HUES64 (cell line): ENCODE measurements at regions not wholly inside any gene's neighbourhood (a gene's known extent, or its start where the extent isn't known, plus 50 kb on each side); places are given as distances from the start of the nearest gene placed in this dataset.
"Not testable (repeated sequence)": the region's sequence is repeated elsewhere in the genome, so short reads cannot be mapped to it uniquely, and the experiment has no call there.

Experiments used
- H3K27ac ChIP-seq: 2 replicates; pipeline ENCODE4 v1.7.0; 2013; ENCODE audit warnings: low read depth, low read length, inconsistent platforms
- H3K27me3 ChIP-seq: 2 replicates; pipeline ENCODE4 v1.6.1; 2013; ENCODE audit warnings: mild to moderate bottlenecking, low read length; ENCODE audit not compliant: insufficient read depth
- H3K36me3 ChIP-seq: 2 replicates; pipeline ENCODE4 v1.6.1; 2013; ENCODE audit warnings: mild to moderate bottlenecking, low read length; ENCODE audit not compliant: insufficient read depth
- H3K4me1 ChIP-seq: 2 replicates; pipeline ENCODE4 v1.6.1; 2013; ENCODE audit warnings: mild to moderate bottlenecking, low read length, moderate library complexity; ENCODE audit not compliant: insufficient read depth
- H3K4me3 ChIP-seq: 2 replicates; pipeline ENCODE4 v1.5.1; 2013; ENCODE audit warnings: mild to moderate bottlenecking, low read length, moderate library complexity
- H3K9ac ChIP-seq: 2 replicates; pipeline ENCODE4 v1.6.1; 2013; ENCODE audit warnings: mild to moderate bottlenecking, low read depth, low read length
- H3K9me3 ChIP-seq: 2 replicates; pipeline ENCODE4 v1.6.1; 2013; ENCODE audit warnings: low read depth, low read length; ENCODE audit not compliant: insufficient read depth
- WGBS: fragments of 150-250, 120-280 bp; methylation state at CpG from one replicate; pipeline ENCODE4 v1.1.7; 2013; ENCODE audit warnings: missing lambda C conversion rate; 5-methylcytosine and 5-hydroxymethylcytosine counted together

DNA sequence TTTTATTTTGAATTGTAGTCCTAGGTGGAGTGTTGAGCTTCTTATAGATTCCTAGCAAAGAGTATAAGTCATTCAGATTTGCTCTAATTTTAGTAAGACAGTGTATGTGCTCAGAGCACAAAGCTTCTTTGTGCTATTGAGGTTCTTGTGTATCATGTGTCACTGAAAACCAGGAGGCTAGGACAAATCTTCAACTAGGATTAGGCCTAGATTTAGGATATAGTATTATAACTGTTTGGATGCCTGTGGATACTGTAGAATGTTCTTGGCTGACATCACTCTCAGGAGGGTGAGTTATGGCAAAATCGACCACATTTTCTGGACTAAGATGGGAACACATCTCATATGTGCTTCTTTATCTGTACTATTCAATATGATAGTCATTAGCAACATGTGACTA is 86.5 kb downstream of the DHRS2 start:
- 54% methylated on average over 1 of the region's 1 CpG for WGBS
- Histone ChIP-seq H3K9me3 (no peaks in the 10 kb centered on the region), H3K4me3 (no peak overlapping the region), H3K4me1 (no peaks in the 10 kb centered on the region; the same call in 1 of the 2 replicates), H3K36me3 (no peaks in the 10 kb centered on the region), H3K27me3 (no peaks in the 10 kb centered on the region), H3K9ac (no peak overlapping the region), H3K27ac (no peak overlapping the region)

DNA sequence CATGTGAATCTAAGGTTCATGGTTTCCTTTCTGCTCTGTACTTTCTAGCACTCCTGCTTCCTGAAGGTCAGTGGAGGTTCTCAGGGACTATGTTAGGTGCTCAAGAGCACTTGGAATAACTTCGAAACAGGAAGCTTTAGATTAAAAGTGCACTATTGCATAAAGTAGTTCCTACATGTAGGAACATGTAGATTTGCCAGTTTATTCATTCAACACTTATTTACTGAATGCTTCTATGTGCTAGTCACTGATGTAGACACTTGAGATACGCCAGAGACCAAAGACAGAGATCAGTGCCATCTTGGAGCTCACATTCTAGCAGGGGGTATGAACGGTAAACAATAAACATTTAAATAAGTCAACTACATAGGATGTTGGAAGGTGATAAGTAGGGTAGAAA is 87.7 kb downstream of the DHRS2 start:
- no peak overlapping the region for H3K4me3 ChIP-seq
- H3K9ac ChIP-seq, result no peak overlapping the region
- no peak overlapping the region for H3K27ac ChIP-seq
- no peaks in the 10 kb centered on the region for H3K36me3 ChIP-seq
- H3K27me3 ChIP-seq, result no peaks in the 10 kb centered on the region
- no peaks in the 10 kb centered on the region; the same call in 1 of the 2 replicates for H3K4me1 ChIP-seq
- 73% methylated on average over 2 of the region's 3 CpGs for WGBS
- no peaks in the 10 kb centered on the region for H3K9me3 ChIP-seq

DNA sequence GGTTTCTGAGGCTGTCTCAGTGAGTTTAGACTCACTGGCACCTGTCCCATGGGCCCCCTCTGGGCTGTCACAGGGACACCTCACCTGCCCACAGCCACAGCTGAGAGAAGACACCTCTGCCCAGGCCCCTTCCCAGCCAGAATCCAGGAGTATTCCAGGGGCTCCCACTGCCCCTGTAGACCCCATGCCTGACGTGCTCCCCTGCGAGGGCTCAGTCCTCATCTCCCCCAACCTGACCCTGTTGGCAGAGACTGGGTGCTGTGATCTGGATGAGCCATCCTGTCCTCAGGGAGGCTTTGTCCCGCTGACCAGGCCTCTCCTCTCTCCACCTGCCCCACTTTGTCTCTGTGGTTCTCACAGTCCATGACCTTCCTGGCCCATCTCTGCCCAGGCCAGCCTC is 89.4 kb downstream of the DHRS2 start:
- Histone ChIP-seq H3K9me3 (no peaks in the 10 kb centered on the region), H3K36me3 (no peaks in the 10 kb centered on the region), H3K4me1 (no peaks in the 10 kb centered on the region; the same call in 1 of the 2 replicates), H3K4me3 (no peak overlapping the region), H3K27ac (no peak overlapping the region), H3K27me3 (no peaks in the 10 kb centered on the region), H3K9ac (no peak overlapping the region)
- WGBS, result 78% methylated on average over 3 of the region's 3 CpGs

DNA sequence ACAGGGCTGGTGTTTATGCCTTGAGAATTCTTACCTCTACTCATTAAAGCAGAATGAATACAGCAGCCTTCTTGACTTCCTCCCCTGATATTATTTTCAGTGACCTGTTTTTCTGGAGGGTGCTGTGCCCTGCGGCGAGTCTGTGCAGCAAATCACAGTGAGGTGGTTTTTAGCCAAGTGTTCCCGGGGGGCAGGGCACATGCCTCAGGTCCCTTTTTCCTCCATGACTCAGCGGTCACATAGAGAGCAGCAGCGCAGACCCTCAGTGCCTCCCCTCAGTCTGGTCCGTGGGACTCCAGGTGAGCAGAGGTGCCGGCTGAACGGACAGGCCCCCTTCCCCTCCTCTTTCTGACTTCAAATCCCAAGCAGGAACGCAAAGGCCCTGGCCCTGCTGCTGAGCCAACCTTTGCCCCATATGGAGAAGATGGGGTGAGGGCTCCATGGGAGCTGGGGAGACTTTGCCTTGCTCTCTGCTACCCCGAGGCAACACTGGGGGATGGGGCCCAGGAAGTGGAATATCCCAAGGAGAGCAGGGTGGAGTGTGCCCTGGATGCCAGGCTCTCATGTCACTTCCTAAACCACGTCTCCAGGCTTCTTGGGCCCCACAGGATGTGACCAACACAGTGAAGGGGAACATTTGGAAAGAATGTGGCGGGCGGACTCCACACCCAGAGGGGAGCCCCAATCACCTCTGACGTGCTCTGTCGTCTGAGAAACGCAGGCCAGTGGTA is 90.0 kb downstream of the DHRS2 start:
- no peaks in the 10 kb centered on the region for H3K27me3 ChIP-seq
- no peak overlapping the region for H3K27ac ChIP-seq
- H3K9me3 ChIP-seq, result no peaks in the 10 kb centered on the region
- H3K9ac ChIP-seq, result no peak overlapping the region
- no peaks in the 10 kb centered on the region; the same call in 1 of the 2 replicates for H3K4me1 ChIP-seq
- 86% methylated on average over 16 of the region's 16 CpGs for WGBS
- no peaks in the 10 kb centered on the region for H3K36me3 ChIP-seq
- no peak overlapping the region for H3K4me3 ChIP-seq

DNA sequence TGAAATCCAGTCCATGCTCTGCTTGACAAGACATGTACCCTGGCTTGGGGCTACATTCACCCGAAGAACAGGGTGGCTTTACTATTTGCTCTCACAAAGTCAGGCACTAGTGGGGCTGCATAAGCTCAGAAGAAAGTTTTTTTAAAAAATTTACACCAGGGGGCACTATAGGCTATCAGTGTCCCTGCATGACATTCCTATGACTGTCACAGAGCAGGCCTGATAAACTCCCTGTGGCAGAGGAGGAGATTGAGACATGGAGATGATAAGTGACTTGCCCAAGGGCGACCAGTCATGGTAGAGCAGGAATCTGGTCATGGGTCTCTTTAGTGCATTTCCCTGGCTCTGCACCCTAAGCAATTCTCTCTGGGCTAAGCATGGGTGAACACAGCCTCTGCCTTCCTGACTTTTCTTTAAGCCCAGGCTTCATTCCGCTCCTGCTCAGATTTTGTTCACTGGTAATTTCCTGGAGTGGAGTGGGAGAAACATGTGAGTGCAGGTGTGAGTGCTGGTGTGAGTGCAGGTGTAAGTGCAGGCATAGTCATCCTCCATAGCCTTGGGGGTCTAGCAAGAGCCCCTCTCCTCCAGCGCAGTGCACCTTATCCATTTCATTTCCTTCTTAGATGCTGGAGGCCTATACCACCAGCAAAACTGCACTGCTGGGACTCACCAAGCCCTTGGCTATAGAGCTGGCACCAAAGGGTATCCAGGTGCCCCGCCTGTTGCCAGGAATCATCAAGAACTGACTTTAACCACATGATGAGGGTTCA is 91.6 kb downstream of the DHRS2 start:
- Histone ChIP-seq H3K27me3 (no peaks in the 10 kb centered on the region), H3K9ac (no peak overlapping the region), H3K9me3 (no peaks in the 10 kb centered on the region), H3K4me1 (no peaks in the 10 kb centered on the region; the same call in 1 of the 2 replicates), H3K4me3 (no peak overlapping the region), H3K27ac (no peak overlapping the region), H3K36me3 (no peaks in the 10 kb centered on the region)
- 82% methylated on average over 5 of the region's 5 CpGs for WGBS

DNA sequence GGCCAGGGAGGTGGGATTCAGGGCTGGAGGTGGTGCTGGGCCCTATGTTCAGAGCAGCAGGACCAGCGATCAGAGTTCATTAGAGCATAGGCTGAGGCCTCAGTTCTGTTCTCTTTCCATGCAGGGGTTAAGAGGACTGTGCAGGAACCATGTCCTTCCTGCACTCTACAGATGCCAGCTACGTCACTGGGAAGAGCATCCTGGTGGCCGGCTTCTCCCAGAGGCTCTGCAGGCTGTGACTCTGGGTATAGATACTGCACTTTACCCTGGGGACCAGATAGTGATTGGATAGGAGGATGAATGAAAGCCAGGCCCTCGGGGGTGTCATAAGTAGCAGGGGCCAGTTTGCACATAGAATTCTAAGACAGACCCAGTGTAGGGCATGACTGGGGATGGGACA is 92.6 kb downstream of the DHRS2 start:
- Histone ChIP-seq H3K9me3 (no peaks in the 10 kb centered on the region), H3K27me3 (no peaks in the 10 kb centered on the region), H3K4me3 (no peak overlapping the region), H3K4me1 (no peaks in the 10 kb centered on the region; the same call in 1 of the 2 replicates), H3K27ac (no peak overlapping the region), H3K9ac (no peak overlapping the region), H3K36me3 (no peaks in the 10 kb centered on the region)
- WGBS, result 72% methylated on average over 4 of the region's 4 CpGs

DNA sequence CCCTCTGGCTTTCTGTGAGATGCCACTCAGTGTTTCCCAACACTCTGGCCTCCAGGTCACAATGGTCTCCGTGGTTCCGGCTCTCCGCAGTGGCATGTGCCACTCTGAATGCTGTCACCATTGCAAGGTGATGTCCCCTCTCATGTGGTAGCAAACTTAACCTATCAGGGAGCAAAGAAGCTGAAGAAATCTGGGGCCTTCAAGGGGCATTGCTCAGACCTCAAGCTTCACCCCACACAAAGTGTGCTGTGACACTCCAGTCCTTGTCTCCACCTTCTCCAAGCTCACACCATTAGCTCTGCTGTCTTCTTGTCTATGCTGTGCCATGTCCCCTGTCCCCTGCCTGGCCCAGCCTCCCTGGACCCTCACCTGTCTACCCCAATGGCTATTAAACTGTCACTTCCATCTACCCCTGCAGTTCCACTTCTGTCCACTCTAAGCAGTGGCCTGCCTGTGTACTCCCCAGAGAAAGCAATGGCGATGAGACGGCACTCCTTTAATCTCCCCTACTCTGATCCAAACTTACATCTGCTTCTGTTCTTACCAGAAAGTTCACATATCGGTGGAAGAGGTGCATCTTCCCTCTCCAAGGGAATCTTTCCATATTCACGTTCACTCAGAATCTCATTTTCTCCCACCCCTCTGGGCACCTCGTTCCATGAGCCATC is 93.7 kb downstream of the DHRS2 start:
- Histone ChIP-seq H3K27me3 (no peaks in the 10 kb centered on the region), H3K4me3 (no peak overlapping the region), H3K27ac (no peak overlapping the region), H3K4me1 (no peaks in the 10 kb centered on the region; the same call in 1 of the 2 replicates), H3K9me3 (peaks cover 9% of the 10 kb centered on the region; the same call in 1 of the 2 replicates), H3K9ac (no peak overlapping the region), H3K36me3 (no peaks in the 10 kb centered on the region)
- WGBS, result 81% methylated on average over 8 of the region's 8 CpGs

DNA sequence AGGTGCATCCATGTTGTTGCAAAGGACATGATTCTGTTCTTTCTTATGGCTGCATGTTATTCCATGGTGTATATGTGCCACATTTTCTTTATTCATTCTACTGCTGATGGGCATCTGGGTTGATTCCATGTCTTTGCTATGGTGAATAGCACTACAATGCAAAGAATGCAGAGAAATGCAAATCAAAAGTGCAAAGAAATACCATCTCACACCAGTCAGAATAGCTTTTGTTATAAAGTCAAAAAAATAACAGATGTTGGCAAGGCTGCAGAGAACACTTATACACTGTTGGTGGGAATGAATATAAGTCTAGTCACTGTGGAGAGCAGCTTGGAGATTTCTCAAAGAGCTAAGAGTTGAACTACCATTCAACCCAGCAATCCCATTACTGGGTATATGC is 99.2 kb downstream of the DHRS2 start:
- H3K4me1 ChIP-seq, result no peaks in the 10 kb centered on the region
- H3K9ac ChIP-seq, result no peak overlapping the region
- peaks cover 26% of the 10 kb centered on the region for H3K9me3 ChIP-seq
- no peaks in the 10 kb centered on the region for H3K27me3 ChIP-seq
- H3K27ac ChIP-seq, result no peak overlapping the region
- no peak overlapping the region for H3K4me3 ChIP-seq
- H3K36me3 ChIP-seq, result no peaks in the 10 kb centered on the region

DNA sequence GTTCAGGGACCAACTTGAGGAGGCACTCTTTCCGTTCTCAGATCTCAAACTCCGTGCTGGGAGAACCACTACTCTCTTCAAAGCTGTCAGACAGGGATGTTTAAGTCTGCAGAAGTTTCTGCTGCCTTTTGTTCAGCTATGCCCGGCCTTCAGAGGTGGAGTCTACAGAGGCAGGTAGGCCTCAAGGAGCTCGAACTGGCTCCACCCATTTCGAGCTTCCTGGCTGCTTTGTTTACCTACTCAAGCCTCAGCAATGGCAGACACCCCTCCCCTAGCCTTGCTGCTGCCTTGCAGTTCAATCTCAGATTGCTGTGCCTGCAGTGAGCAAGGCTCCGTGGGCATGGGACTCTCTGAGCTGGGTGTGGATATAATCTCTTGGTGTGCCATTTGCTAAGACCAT is 108.2 kb downstream of the DHRS2 start:
- H3K9me3 ChIP-seq, H3K36me3 ChIP-seq, H3K9ac ChIP-seq, H3K4me1 ChIP-seq, H3K4me3 ChIP-seq, H3K27ac ChIP-seq, H3K27me3 ChIP-seq: not testable (repeated sequence)
- WGBS, result 52% methylated on average over 6 of the region's 6 CpGs

DNA sequence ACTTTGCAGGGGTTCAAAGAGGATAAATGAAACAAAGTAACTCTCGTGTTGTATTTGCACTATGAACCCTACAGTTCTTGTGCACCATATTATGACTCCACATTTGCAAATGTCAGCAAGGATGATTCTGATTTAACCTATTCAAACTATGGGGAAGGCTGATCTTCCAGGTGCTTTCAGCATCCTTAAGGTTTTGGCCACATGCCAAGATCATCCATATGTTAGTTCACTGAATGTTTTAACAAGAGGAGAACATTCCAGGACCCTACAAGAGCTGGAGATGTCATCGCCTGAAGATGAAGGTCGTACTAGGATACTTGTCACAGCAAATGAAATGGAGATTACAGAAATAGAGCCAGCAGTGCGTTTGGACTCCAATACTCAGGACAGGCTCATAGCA is 114.2 kb downstream of the DHRS2 start:
- Histone ChIP-seq H3K36me3 (no peaks in the 10 kb centered on the region), H3K4me3 (no peak overlapping the region), H3K27me3 (no peaks in the 10 kb centered on the region), H3K9me3 (peaks cover 3% of the 10 kb centered on the region; the same call in 1 of the 2 replicates), H3K9ac (no peak overlapping the region), H3K27ac (no peak overlapping the region), H3K4me1 (no peaks in the 10 kb centered on the region)
- 80% methylated on average over 4 of the region's 4 CpGs for WGBS

DNA sequence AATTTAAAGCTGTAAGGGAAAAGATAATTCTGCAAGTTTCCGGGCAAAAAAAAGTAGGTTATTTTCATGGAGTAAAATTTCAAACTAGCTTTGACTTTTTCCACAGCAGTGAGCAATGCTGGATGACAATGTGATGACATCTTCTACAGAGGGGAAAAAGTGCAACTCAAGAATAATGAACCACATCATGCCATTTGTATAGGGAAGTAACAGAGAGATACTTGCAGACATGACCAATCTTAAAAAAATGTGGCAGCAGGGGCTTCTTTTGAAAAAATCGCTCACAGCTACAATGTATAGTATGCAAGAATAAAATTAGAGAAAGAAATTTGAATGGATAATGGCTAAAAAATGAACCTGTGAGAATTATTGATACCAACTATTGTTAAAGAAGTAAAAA is 115.5 kb downstream of the DHRS2 start:
- WGBS, result 76% methylated on average over 2 of the region's 2 CpGs
- H3K9me3 ChIP-seq, result peaks cover 3% of the 10 kb centered on the region; the same call in 1 of the 2 replicates

More for the DNA sequence above, 115.5 kb downstream of the DHRS2 start:
- no peak overlapping the region for H3K9ac ChIP-seq
- H3K4me3 ChIP-seq, result no peak overlapping the region
- H3K36me3 ChIP-seq, result no peaks in the 10 kb centered on the region
- H3K27ac ChIP-seq, result no peak overlapping the region
- H3K4me1 ChIP-seq, result no peaks in the 10 kb centered on the region
- no peaks in the 10 kb centered on the region for H3K27me3 ChIP-seq
